Fibroblast of the aortic adventitia (primary cell): ENCODE measurements at regions not wholly inside any gene's neighbourhood (a gene's known extent, or its start where the extent isn't known, plus 50 kb on each side); places are given as distances from the start of the nearest gene placed in this dataset.

ENCODE experiments used
- DNase-seq: peaks from one replicate; pipeline ENCODE4 v3.0.0-alpha.2; 2010; ENCODE audit warnings: low read depth
- H3K4me3 ChIP-seq: 2 replicates; pipeline ENCODE4 v1.5.1; 2011; ENCODE audit warnings: low read depth, mild to moderate bottlenecking, control low read depth, low read length, moderate library complexity
- CTCF ChIP-seq: IDR thresholded peaks from 2 replicates; pipeline ENCODE4 v1.5.1; 2011; ENCODE audit warnings: mild to moderate bottlenecking, low read length, control low read depth, inconsistent platforms; ENCODE audit not compliant: insufficient read depth

- no peak for TF ChIP-seq CTCF
- peak overlapping the region; percentile 63 for H3K4me3 ChIP-seq
- DNase-seq: no peak
These were observed 102.1 kb upstream of the SSBP2 start for GRCh38 chr5:81853030-81853357.

GRCh38 chr5:81852291-81853029 is 101.6 kb upstream of the SSBP2 start:
- peak overlapping the region; percentile 63 for H3K4me3 ChIP-seq
- TF ChIP-seq CTCF: no peak
- peak; percentile 43 for DNase-seq

- DNase-seq: peak; percentile 97
- TF ChIP-seq CTCF: no peak
- H3K4me3 ChIP-seq: peak overlapping the region; percentile 63
These were observed 100.7 kb upstream of the SSBP2 start for GRCh38 chr5:81851481-81852178.

GRCh38 chr5:81850501-81851357 is 99.8 kb upstream of the SSBP2 start:
- H3K4me3 ChIP-seq: no peak overlapping the region
- peak; percentile 34 for DNase-seq

GRCh38 chr5:81849770-81850367 is 99.0 kb upstream of the SSBP2 start:
- DNase-seq: no peak
- no peak overlapping the region for H3K4me3 ChIP-seq
- TF ChIP-seq CTCF: no peak

More at GRCh38 chr5:81850501-81851357, 99.8 kb upstream of the SSBP2 start:
- TF ChIP-seq CTCF: no peak

GRCh38 chr5:81848362-81848880 is 97.5 kb upstream of the SSBP2 start:
- peak; percentile 49 for DNase-seq
- no peak overlapping the region for H3K4me3 ChIP-seq
- no peak for TF ChIP-seq CTCF
